GM21529 (cell line): ENCODE measurements at regions not wholly inside any gene's neighbourhood (a gene's known extent, or its start where the extent isn't known, plus 50 kb on each side); places are given as distances from the start of the nearest gene placed in this dataset.

Experiments
- ATAC-seq: cut with Tn5 transposase; IDR thresholded peaks from one replicate; pipeline ENCODE4 v1.9.1; 2021; ENCODE audit not compliant: unreplicated experiment

GRCh38 chr12:77319166-77319565 lies 253.8 kb upstream of the E2F7 start:
- no peak for ATAC-seq

- no peak for ATAC-seq
Measured at GRCh38 chr12:77315407-77315806, 250.0 kb upstream of the E2F7 start.

GRCh38 chr12:77314378-77315052 lies 249.1 kb upstream of the E2F7 start:
- ATAC-seq, result no peak

- ATAC-seq, result no peak
Measured at GRCh38 chr12:77308056-77308455, 242.7 kb upstream of the E2F7 start.

- ATAC-seq, result no peak
Measured at GRCh38 chr12:77300811-77301210, 235.4 kb upstream of the E2F7 start.

- ATAC-seq, result no peak
Measured at GRCh38 chr12:77299910-77300669, 234.7 kb upstream of the E2F7 start.

GRCh38 chr12:77299001-77299400 lies 233.6 kb upstream of the E2F7 start:
- ATAC-seq, result no peak

- ATAC-seq, result no peak
Measured at GRCh38 chr12:77294016-77294415, 228.6 kb upstream of the E2F7 start.

- ATAC-seq, result no peak
Measured at GRCh38 chr12:77274926-77275325, 209.6 kb upstream of the E2F7 start.

- ATAC-seq, result no peak
Measured at GRCh38 chr12:77273898-77274297, 208.5 kb upstream of the E2F7 start.

- no peak for ATAC-seq
Measured at GRCh38 chr12:77256956-77257355, 191.6 kb upstream of the E2F7 start.

- ATAC-seq, result no peak
Measured at GRCh38 chr12:77253321-77253720, 188.0 kb upstream of the E2F7 start.

GRCh38 chr12:77251799-77252198 lies 186.4 kb upstream of the E2F7 start:
- no peak for ATAC-seq

- no peak for ATAC-seq
Measured at GRCh38 chr12:77249892-77250291, 184.5 kb upstream of the E2F7 start.

GRCh38 chr12:77248036-77248435 lies 182.7 kb upstream of the E2F7 start:
- ATAC-seq, result no peak

GRCh38 chr12:77247542-77247941 lies 182.2 kb upstream of the E2F7 start:
- ATAC-seq, result no peak

- ATAC-seq, result no peak
Measured at GRCh38 chr12:77243345-77243744, 178.0 kb upstream of the E2F7 start.

GRCh38 chr12:77239617-77240016 lies 174.2 kb upstream of the E2F7 start:
- ATAC-seq, result no peak

- no peak for ATAC-seq
Measured at GRCh38 chr12:77238335-77238734, 173.0 kb upstream of the E2F7 start.

GRCh38 chr12:77237896-77238295 lies 172.5 kb upstream of the E2F7 start:
- no peak for ATAC-seq

- no peak for ATAC-seq
Measured at GRCh38 chr12:77236066-77236465, 170.7 kb upstream of the E2F7 start.

GRCh38 chr12:77232045-77232444 lies 166.7 kb upstream of the E2F7 start:
- no peak for ATAC-seq

- no peak for ATAC-seq
Measured at GRCh38 chr12:77231501-77231918, 166.1 kb upstream of the E2F7 start.
